Heart left ventricle (tissue), 16 donors: ENCODE measurements at regions not wholly inside any gene's neighbourhood (a gene's known extent, or its start where the extent isn't known, plus 50 kb on each side); places are given as distances from the start of the nearest gene placed in this dataset.
A peak's percentile ranks its signal among the peaks of the same experiment; 100 is the strongest.

Experiments
- ATAC-seq, 4 donors: fragments of 200-7000 bp; cut with Tn5 transposase; one replicate each; pipeline ENCODE4 v1.9.1; 2020 to 2022; ENCODE audit warnings: moderate library complexity in 4 of 4, mild to moderate bottlenecking in 3 of 4, moderate number of reproducible peaks in 1 of 4
- DNase-seq, 5 donors: peaks; one replicate each; pipeline ENCODE4 v3.0.0-alpha.2; 2020
- H3K27ac ChIP-seq, 12 donors: fragments of 200-600 bp; sonication (generic) in 4 of 12; one replicate each; pipeline versions ENCODE4 v1.5.0 to v1.8.0; 2016 to 2022; ENCODE audit warnings: mild to moderate bottlenecking in 2 of 12
- H3K27me3 ChIP-seq, 9 donors: fragments of 200-600 bp; sonication (generic) in 2 of 9; one replicate each; pipeline versions ENCODE4 v1.5.1 to v1.8.0; 2016 to 2022; ENCODE audit warnings: mild to moderate bottlenecking in 3 of 9
- H3K36me3 ChIP-seq, 9 donors: fragments of 200-600 bp; sonication (generic) in 2 of 9; one replicate each; pipeline versions ENCODE4 v1.5.0 to v1.8.0; 2018 to 2022; ENCODE audit warnings: mild to moderate bottlenecking in 2 of 9
- H3K4me1 ChIP-seq, 12 donors: fragments of 200-600 bp; sonication (generic) in 4 of 12; one replicate each; pipeline versions ENCODE4 v1.5.0 to v1.8.0; 2016 to 2022; ENCODE audit warnings: mild to moderate bottlenecking in 3 of 12
- H3K4me3 ChIP-seq, 12 donors: fragments of 200-600 bp; sonication (generic) in 4 of 12; one replicate each; pipeline versions ENCODE4 v1.5.0 to v1.8.0; 2017 to 2022; ENCODE audit warnings: mild to moderate bottlenecking in 9 of 12, moderate library complexity in 4 of 12
- H3K9me3 ChIP-seq, 12 donors: fragments of 200-600 bp; sonication (generic) in 4 of 12; one replicate each; pipeline versions ENCODE4 v1.5.0 to v1.8.0; 2016 to 2022; ENCODE audit warnings: mild to moderate bottlenecking in 1 of 12
- POLR2A ChIP-seq, 2 donors: fragments of 450-650 bp; IDR thresholded peaks; one replicate each; pipeline ENCODE4 v1.6.1; 2017; ENCODE audit warnings: antibody characterized with exemption in 2 of 2, mild to moderate bottlenecking in 2 of 2, moderate library complexity in 2 of 2
- WGBS, 4 donors: extraction: QIAGEN DNeasy Blood & Tissue Kit in 2 of 4; methylation state at CpG; one replicate each; pipeline versions ENCODE4 v1.1.5 to v1.1.7; 2013 to 2018; 5-methylcytosine and 5-hydroxymethylcytosine counted together
- intact Hi-C, 10 donors: fragments of 100-400 bp; cut with DNase I; formaldehyde crosslinking; loops; one replicate each; pipeline versions ENCODE4 v1.11.1 to v1.14.2; 2022
- TF ChIP-seq, protein P1 (sequence below), 12 donors: fragments of 200-600 bp; sonication (generic) in 4 of 12; IDR thresholded peaks; one replicate each; pipeline versions ENCODE4 v1.5.0 to v1.8.0; 2018 to 2022; ENCODE audit warnings: antibody characterized with exemption in 12 of 12, mild to moderate bottlenecking in 5 of 12
- donor health status: ischemic (EF 13 %, LVEDD 7.1; RV severe dilation, severe dysfunction).
- donor health status: healthy with polysubstance abuse.
- donor health status: DM: no; HTN: yes; CAD: no.
- donor health status: DM: no; HTN: no; CAD: no.
- donor health status: ischemic (EF 25% LVEDD 6.9; RV normal size, moderate dysfunction).
- donor health status: ischemic (EF 25% LVEDD 5.7; RV mildly dilated, moderate dysfunction).
- donor health status: healthy.
- donor health status: DM: yes; HTN: yes; CAD: no.
- donor health status: ischemic (EF 35%, LVEDD 5.7; RV mildly dilated, moderate dysfunction).
- donor health status: nonischemic (EF 11% LVEDD 7.7; RV severe dilation, severe dysfunction).
- donor health status: DM: yes; HTN: yes; CAD: no.
- donor health status: PGD.
- donor health status: ischemic (EF 29% LVEDD 5.4; RV normal size, mild dysfunction).
- donor health status: nonischemic (EF 23%, LVEDD 6.1; RV moderate dilation, normal function).

DNA sequence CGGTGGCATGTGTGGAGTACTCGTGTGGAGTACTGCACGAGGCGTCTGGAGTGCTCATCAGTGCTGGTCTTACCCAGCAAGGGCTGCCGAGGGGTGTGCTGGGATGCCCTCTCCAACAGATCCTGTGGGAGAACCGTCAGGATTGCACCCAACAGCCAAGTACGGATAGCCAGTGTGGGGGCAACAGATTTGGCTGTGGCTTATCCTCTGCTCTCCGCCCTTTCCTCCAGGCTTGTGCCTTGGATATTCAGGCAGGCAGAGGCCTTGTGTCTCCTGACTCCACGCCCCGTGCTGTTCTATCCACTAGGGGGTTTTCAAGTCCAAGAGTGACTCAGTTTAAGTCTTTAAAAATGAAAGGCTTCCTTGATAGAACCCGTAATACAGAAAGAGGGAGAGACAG lies 321.0 kb upstream of the HS6ST1 start:
- no peak overlapping the region for H3K4me3 ChIP-seq
- H3K27me3 ChIP-seq: no peaks in the 10 kb centered on the region
- no peaks in the 10 kb centered on the region for H3K9me3 ChIP-seq
- no peak overlapping the region for H3K27ac ChIP-seq
- 86 to 91% (median 89%) methylated on average over 8 to 11 of the region's 11 CpGs for WGBS, 4 donors
- DNase-seq: peak in 2 of 5 donors; percentile 1 to 22
- intact Hi-C loops: no loop called here
- H3K4me1 ChIP-seq: peaks cover 0 to 20% (median 0%) of the 10 kb centered on the region in 12 donors
- no peak for TF ChIP-seq POLR2A (IDR thresholded peaks at IDR 0.05)
- TF ChIP-seq, protein P1, sequence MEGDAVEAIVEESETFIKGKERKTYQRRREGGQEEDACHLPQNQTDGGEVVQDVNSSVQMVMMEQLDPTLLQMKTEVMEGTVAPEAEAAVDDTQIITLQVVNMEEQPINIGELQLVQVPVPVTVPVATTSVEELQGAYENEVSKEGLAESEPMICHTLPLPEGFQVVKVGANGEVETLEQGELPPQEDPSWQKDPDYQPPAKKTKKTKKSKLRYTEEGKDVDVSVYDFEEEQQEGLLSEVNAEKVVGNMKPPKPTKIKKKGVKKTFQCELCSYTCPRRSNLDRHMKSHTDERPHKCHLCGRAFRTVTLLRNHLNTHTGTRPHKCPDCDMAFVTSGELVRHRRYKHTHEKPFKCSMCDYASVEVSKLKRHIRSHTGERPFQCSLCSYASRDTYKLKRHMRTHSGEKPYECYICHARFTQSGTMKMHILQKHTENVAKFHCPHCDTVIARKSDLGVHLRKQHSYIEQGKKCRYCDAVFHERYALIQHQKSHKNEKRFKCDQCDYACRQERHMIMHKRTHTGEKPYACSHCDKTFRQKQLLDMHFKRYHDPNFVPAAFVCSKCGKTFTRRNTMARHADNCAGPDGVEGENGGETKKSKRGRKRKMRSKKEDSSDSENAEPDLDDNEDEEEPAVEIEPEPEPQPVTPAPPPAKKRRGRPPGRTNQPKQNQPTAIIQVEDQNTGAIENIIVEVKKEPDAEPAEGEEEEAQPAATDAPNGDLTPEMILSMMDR (IDR thresholded peaks at IDR 0.05): no peak
- no peak for ATAC-seq
- H3K36me3 ChIP-seq: no peaks in the 10 kb centered on the region

DNA sequence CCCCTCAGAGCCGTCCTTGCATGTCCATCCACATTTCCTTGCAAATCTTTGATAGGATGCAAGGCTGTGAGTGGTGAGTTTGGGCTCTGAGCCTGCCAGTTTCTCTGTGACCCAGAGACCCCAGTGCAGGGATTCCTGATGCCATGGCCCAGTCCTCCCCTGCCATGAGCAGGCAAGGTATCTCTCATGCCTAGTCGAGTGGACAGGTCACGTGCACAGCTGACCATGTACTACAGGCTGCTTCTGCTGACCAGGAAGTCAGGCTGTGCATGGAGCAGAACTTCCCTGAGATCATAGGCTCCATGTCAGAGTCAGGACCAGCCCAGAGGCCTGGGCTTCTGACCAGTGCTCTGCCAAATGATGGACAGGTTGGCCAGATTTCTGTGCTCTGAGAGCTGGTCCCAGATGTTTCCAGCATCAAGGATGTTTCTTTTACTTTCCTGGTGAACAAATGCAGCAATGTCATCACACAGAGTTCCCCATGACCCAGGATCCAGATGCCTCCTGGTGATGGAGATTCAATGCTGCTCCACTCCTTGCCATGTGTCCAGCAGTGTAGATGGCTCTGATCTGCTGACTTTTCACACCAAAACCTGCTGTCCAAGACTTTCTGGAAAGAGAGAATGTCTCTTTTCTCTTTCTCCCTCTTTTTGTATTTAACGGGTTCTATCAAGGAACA lies 321.6 kb upstream of the HS6ST1 start:
- intact Hi-C loops: no loop called here
- Histone ChIP-seq H3K9me3 (no peaks in the 10 kb centered on the region), H3K4me1 (peaks cover 0 to 20% (median 0%) of the 10 kb centered on the region in 12 donors), H3K4me3 (no peak overlapping the region), H3K27ac (no peak overlapping the region), H3K27me3 (no peaks in the 10 kb centered on the region), H3K36me3 (no peaks in the 10 kb centered on the region)
- DNase-seq (peak in 2 of 5 donors; percentile 7 to 33), ATAC-seq (no peak)
- WGBS, 4 donors: 82 to 96% (median 93%) methylated on average over 4 of the region's 4 CpGs
- no peak for TF ChIP-seq POLR2A (IDR thresholded peaks at IDR 0.05)
- TF ChIP-seq, protein P1 (IDR thresholded peaks at IDR 0.05): no peak

DNA sequence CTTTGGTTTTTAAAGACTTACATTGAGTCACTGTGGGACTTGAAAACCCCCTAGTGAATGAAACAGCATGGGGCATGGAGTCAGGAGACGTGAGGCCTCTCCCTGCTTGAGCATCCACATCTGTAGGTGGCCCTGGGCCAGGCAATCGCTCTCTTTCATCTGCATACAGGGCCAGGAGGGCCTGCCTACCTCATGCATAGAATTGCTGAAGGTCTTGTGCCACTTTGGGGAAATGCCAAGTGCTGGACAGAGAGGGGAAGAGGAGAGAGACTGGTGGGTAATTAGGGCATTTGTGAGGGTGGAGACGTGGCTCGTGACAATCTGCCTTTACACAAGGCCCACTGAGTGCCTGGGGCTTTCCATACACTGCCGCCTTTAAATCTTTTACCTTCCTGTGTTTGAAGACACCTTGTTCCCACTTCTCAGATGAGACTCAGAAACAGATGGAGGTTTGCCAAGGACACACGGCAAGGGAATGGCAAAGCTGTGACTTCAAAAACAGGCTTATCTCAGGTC lies 322.2 kb upstream of the HS6ST1 start:
- ATAC-seq (no peak), DNase-seq (peak in 2 of 5 donors; percentile 3 to 27)
- Histone ChIP-seq H3K27me3 (no peaks in the 10 kb centered on the region), H3K4me1 (peaks cover 0 to 20% (median 0%) of the 10 kb centered on the region in 12 donors), H3K4me3 (no peak overlapping the region), H3K9me3 (no peaks in the 10 kb centered on the region), H3K36me3 (no peaks in the 10 kb centered on the region), H3K27ac (no peak overlapping the region)
- WGBS, 4 donors: 80 to 86% (median 82%) methylated on average over 6 of the region's 6 CpGs
- TF ChIP-seq, protein P1 (IDR thresholded peaks at IDR 0.05): no peak
- no peak for TF ChIP-seq POLR2A (IDR thresholded peaks at IDR 0.05)
- intact Hi-C loops: no loop called here

DNA sequence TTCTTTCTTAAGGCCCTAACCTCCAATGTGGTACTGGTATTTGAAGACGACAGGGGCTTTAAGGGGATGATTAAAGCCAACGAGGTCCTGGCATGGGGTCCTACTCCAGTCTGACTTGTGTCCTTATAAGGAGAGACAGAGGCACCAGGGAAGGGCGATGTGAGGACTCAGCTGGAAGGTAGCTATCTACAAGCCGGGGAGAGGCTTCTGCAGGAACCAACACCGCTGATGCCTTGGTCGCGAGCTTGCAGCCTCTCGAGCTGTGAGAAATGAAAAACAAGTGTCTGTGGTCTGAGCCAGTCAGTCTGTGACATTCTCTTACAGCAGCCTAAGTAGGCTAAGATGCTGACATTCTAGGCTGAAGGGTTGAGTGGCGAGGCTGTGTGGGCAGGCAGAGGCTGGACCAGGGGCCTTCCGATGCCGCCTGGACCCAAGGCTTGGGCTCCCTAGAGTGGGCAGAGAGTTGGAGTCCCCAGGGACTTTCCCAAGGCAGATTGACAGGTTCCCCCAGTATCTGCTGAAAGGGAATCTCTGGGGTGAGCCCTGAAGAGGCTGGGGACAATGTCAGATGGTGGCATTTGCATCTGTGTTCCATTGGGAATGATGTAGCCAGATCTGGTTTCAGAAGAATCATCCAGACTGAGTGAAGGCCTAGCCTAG lies 322.9 kb upstream of the HS6ST1 start:
- Histone ChIP-seq H3K4me1 (peaks cover 0 to 20% (median 0%) of the 10 kb centered on the region in 12 donors), H3K36me3 (no peaks in the 10 kb centered on the region), H3K9me3 (no peaks in the 10 kb centered on the region), H3K4me3 (no peak overlapping the region), H3K27ac (no peak overlapping the region), H3K27me3 (no peaks in the 10 kb centered on the region)
- DNase-seq (peak in 2 of 5 donors; percentile 5 to 23), ATAC-seq (no peak)
- TF ChIP-seq, protein P1 (IDR thresholded peaks at IDR 0.05): no peak
- no peak for TF ChIP-seq POLR2A (IDR thresholded peaks at IDR 0.05)
- 90 to 94% (median 91%) methylated on average over 11 of the region's 11 CpGs for WGBS, 4 donors
- intact Hi-C loops: no loop called here
